Inflammatory macrophage (primary cell): ENCODE measurements at regions not wholly inside any gene's neighbourhood (a gene's known extent, or its start where the extent isn't known, plus 50 kb on each side); places are given as distances from the start of the nearest gene placed in this dataset.
"Not testable (repeated sequence)": the region's sequence is repeated elsewhere in the genome, so short reads cannot be mapped to it uniquely, and the experiment has no call there.

Experiments used
- DNase-seq, 2 donors: peaks; one replicate each; pipeline ENCODE4 v3.0.0-alpha.2; 2020 to 2022

- no peak for DNase-seq
Measured at GRCh38 chr1:228824366-228824765, 89.1 kb downstream of the RHOU start.

- DNase-seq: no peak
Measured at GRCh38 chr1:228825041-228825440, 89.8 kb downstream of the RHOU start.

- DNase-seq: no peak
Measured at GRCh38 chr1:228825840-228826484, 90.7 kb downstream of the RHOU start.

GRCh38 chr1:228827019-228827418 lies 91.7 kb downstream of the RHOU start:
- peak; percentile 83 to 90 for DNase-seq

GRCh38 chr1:228828151-228828550 lies 92.9 kb downstream of the RHOU start:
- peak in 1 of 2 donors; percentile 5 for DNase-seq

GRCh38 chr1:228830185-228830953 lies 95.1 kb downstream of the RHOU start:
- no peak for DNase-seq

GRCh38 chr1:228830954-228831481 lies 95.7 kb downstream of the RHOU start:
- no peak for DNase-seq

GRCh38 chr1:228833911-228834688 lies 98.8 kb downstream of the RHOU start:
- DNase-seq: no peak

GRCh38 chr1:228835456-228835855 lies 100.2 kb downstream of the RHOU start:
- DNase-seq: no peak

- no peak for DNase-seq
Measured at GRCh38 chr1:228835911-228836310, 100.6 kb downstream of the RHOU start.

GRCh38 chr1:228836427-228836826 lies 101.1 kb downstream of the RHOU start:
- DNase-seq: no peak

GRCh38 chr1:228837032-228837431 lies 101.8 kb downstream of the RHOU start:
- no peak for DNase-seq

GRCh38 chr1:228837817-228838716 lies 102.8 kb downstream of the RHOU start:
- peak; percentile 73 to 79 for DNase-seq

GRCh38 chr1:228838717-228839500 lies 103.6 kb downstream of the RHOU start:
- DNase-seq: no peak

- no peak for DNase-seq
Measured at GRCh38 chr1:228839656-228840055, 104.4 kb downstream of the RHOU start.

- DNase-seq: no peak
Measured at GRCh38 chr1:228841632-228842031, 106.4 kb downstream of the RHOU start.

GRCh38 chr1:228842094-228842775 lies 107.0 kb downstream of the RHOU start:
- DNase-seq: peak; percentile 37 to 65

- no peak for DNase-seq
Measured at GRCh38 chr1:228845101-228845500, 109.8 kb downstream of the RHOU start.

GRCh38 chr1:228846952-228847351 lies 111.7 kb downstream of the RHOU start:
- no peak for DNase-seq

GRCh38 chr1:228847451-228847850 lies 112.2 kb downstream of the RHOU start:
- DNase-seq: not testable (repeated sequence)

GRCh38 chr1:228848406-228848805 lies 113.1 kb downstream of the RHOU start:
- DNase-seq: no peak
